Activated CD8-positive, alpha-beta T cell treated with anti-CD3 and anti-CD28 coated beads for 36 hours (primary cell): ENCODE measurements at regions not wholly inside any gene's neighbourhood (a gene's known extent, or its start where the extent isn't known, plus 50 kb on each side); places are given as distances from the start of the nearest gene placed in this dataset.
"Not testable (repeated sequence)": the region's sequence is repeated elsewhere in the genome, so short reads cannot be mapped to it uniquely, and the experiment has no call there.

ENCODE experiments used
- ATAC-seq: fragments of 200-7000 bp; cut with Tn5 transposase; one replicate; pipeline ENCODE4 v1.10.0; 2021; ENCODE audit warnings: mild to moderate bottlenecking, moderate library complexity
- CTCF ChIA-PET: fragments of 350-600 bp; sonication (Branson Sonifier 250); formaldehyde crosslinking; loops from one replicate; lab custom pipeline; 2021; ENCODE audit warnings: antibody characterized with exemption; lab: Charles Lee
- POLR2A ChIA-PET: fragments of 350-600 bp; sonication (Branson Sonifier 250); formaldehyde crosslinking; loops from one replicate; lab custom pipeline; 2021; ENCODE audit warnings: antibody characterized with exemption; lab: Charles Lee
- DNase-seq: peaks from one replicate; pipeline ENCODE4 v3.0.0-alpha.2; 2020
- H3K27ac Mint-ChIP-seq: one replicate; pipeline ENCODE4 v1.8.0; 2021; ENCODE audit warnings: mild to moderate bottlenecking, mixed read lengths
- H3K27me3 Mint-ChIP-seq: one replicate; pipeline ENCODE4 v1.8.0; 2021; ENCODE audit warnings: mixed read lengths
- H3K36me3 Mint-ChIP-seq: one replicate; pipeline ENCODE4 v1.8.0; 2021; ENCODE audit warnings: low read depth, mixed read lengths
- H3K4me1 Mint-ChIP-seq: one replicate; pipeline ENCODE4 v1.8.0; 2021; ENCODE audit warnings: low read depth, mixed read lengths
- H3K4me3 Mint-ChIP-seq: one replicate; pipeline ENCODE4 v1.8.0; 2021; ENCODE audit warnings: mild to moderate bottlenecking, moderate library complexity, mixed read lengths
- H3K9me3 Mint-ChIP-seq: one replicate; pipeline ENCODE4 v1.8.0; 2021; ENCODE audit warnings: mixed read lengths
- intact Hi-C: fragments of 100-400 bp; cut with micrococcal nuclease; formaldehyde crosslinking; loops from one replicate; pipeline ENCODE4 v1.10.0; 2022
- TF ChIP-seq, protein P1 (sequence below): fragments of 200-600 bp; IDR thresholded peaks from one replicate; pipeline ENCODE4 v1.8.0; 2022; ENCODE audit warnings: antibody characterized with exemption, mild to moderate bottlenecking

DNA sequence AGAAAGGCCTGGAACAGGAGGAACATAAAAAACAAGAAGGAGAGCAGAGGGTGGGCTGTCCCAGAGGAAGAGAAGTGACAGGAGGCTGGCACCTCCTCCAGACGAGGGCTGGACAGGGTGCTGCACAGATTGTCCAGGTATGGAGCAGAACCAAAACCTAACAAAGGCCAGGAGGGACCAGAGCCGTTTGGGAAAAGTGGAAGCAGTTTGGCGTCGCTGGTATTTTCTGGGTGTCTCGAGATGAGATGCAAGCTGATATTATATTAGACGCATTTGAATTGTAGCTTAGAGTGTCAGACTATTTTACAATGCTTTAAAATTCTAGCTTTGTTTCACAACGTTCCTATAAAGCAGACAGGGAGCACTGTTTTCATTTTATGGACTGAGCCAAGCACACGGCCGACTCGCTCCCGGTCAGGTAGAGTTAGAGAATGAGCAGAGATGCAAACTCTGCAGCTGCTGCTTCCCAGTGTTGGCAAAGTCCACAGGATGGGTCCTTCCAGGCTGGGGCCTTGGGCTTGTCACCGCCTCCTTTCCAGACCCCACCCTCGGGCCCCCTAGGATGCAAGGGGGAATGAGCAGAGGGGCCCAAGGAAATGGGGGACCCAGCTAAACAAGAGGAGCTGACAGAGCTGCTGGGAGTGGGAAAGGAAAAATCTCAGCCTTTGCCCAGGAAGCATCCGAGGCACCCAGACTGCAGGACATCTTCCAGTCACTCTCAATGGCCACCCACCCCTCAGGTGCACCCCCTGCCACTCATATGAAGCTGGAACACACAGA, 60.8 kb upstream of the TMPRSS2 start:
- peaks cover 12% of the 10 kb centered on the region for H3K27me3 Mint-ChIP-seq
- no peak overlapping the region for H3K27ac Mint-ChIP-seq
- TF ChIP-seq, protein P1, sequence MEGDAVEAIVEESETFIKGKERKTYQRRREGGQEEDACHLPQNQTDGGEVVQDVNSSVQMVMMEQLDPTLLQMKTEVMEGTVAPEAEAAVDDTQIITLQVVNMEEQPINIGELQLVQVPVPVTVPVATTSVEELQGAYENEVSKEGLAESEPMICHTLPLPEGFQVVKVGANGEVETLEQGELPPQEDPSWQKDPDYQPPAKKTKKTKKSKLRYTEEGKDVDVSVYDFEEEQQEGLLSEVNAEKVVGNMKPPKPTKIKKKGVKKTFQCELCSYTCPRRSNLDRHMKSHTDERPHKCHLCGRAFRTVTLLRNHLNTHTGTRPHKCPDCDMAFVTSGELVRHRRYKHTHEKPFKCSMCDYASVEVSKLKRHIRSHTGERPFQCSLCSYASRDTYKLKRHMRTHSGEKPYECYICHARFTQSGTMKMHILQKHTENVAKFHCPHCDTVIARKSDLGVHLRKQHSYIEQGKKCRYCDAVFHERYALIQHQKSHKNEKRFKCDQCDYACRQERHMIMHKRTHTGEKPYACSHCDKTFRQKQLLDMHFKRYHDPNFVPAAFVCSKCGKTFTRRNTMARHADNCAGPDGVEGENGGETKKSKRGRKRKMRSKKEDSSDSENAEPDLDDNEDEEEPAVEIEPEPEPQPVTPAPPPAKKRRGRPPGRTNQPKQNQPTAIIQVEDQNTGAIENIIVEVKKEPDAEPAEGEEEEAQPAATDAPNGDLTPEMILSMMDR: no peak
- peaks cover 6% of the 10 kb centered on the region for H3K4me1 Mint-ChIP-seq
- ChIA-PET CTCF (no interaction called here), POLR2A (no interaction called here)
- no peak overlapping the region for H3K4me3 Mint-ChIP-seq
- intact Hi-C loops: no loop called here
- no peak for ATAC-seq
- H3K9me3 Mint-ChIP-seq: peaks cover 12% of the 10 kb centered on the region
- H3K36me3 Mint-ChIP-seq: no peaks in the 10 kb centered on the region
- DNase-seq: no peak

DNA sequence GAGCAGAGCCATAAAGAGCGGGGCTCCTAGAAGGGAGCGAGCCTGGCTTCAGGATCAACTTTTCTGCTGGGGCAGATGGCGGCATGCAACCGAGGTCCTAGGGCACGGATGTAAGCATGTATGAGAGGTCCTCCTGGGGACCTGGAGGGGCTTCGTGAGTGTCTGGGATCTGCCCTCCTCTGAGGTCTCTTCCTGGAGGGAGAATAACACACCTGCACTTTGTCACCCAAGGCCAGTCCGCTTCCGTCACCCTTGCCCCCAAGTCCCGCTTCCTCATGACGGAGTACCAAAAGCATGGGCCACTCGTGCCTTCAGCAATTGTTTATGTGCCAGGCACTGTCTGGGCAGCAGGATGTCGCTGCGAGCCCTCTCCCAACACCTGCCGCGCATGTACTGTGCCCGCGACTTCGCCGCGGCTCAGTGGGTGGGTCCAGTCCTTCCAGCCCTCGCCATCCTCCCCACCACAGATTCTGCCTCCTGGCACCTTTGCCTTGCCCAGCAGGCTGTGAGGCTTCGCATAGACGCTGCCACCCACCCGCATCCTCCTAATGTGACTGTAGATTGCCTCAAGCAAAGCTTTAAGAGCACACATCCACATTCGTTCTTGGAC, 60.0 kb upstream of the TMPRSS2 start:
- ATAC-seq (no peak), DNase-seq (no peak)
- Mint-ChIP-seq H3K27me3 (peaks cover 13% of the 10 kb centered on the region), H3K36me3 (no peaks in the 10 kb centered on the region), H3K4me3 (no peak overlapping the region), H3K4me1 (peaks cover 6% of the 10 kb centered on the region), H3K9me3 (peaks cover 12% of the 10 kb centered on the region), H3K27ac (no peak overlapping the region)
- intact Hi-C loops: no loop called here
- TF ChIP-seq, protein P1: no peak
- ChIA-PET POLR2A (no interaction called here), CTCF (no interaction called here)

DNA sequence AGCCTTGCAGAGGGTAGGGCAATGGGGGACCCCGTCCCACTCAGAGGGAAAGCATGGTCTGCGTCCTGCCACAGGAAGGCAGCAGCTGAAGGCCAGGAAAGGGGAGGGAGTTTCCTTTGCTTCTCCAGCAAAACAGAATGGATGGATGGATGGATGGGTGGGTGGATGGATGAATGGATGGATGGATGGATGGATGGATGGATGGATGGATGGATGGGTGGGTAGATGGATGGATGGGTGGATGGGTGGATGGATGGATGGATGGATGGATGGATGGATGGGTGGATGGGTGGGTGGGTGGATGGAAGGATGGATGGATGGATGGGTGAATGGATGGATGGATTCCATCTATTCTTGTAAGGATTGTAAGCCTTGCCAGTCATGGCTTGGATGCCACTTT, 59.3 kb upstream of the TMPRSS2 start:
- DNase-seq, H3K4me1 Mint-ChIP-seq, CTCF ChIA-PET, ATAC-seq, H3K4me3 Mint-ChIP-seq, intact Hi-C loops, POLR2A ChIA-PET, H3K27ac Mint-ChIP-seq, H3K36me3 Mint-ChIP-seq: not testable (repeated sequence)
- H3K9me3 Mint-ChIP-seq: peaks cover 12% of the 10 kb centered on the region
- H3K27me3 Mint-ChIP-seq: peaks cover 13% of the 10 kb centered on the region

DNA sequence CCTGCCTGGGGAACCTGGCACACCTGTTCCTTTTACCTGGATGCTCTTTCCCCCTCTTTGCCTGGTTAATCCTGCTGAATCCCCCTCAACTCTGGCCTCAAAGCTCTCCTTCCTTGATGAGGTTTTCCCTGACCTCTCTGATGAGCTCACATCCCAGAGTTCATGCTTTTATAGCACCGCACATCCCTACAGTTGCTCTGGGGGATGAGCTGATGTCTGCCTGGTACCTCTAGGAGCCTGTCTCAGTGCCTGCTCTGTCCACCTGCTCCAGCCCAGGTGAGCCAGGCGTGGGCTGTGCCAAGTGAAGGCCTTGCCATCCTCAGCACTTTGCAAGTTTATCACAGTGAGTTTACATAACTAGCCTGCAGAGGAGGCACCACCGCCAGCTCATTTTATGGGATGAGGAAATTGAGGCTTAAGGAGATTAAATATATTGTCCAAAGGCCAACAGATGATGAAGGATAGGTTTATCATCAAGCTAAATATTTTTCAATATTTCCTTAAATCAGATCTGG, 58.6 kb upstream of the TMPRSS2 start:
- TF ChIP-seq, protein P1: no peak
- no peak for DNase-seq
- ChIA-PET POLR2A (no interaction called here), CTCF (no interaction called here)
- H3K4me1 Mint-ChIP-seq: peaks cover 6% of the 10 kb centered on the region
- H3K27me3 Mint-ChIP-seq: peaks cover 15% of the 10 kb centered on the region
- H3K4me3 Mint-ChIP-seq: no peak overlapping the region
- intact Hi-C loops: no loop called here
- ATAC-seq: no peak
- H3K27ac Mint-ChIP-seq: no peak overlapping the region
- H3K9me3 Mint-ChIP-seq: peaks cover 7% of the 10 kb centered on the region
- H3K36me3 Mint-ChIP-seq: no peaks in the 10 kb centered on the region

DNA sequence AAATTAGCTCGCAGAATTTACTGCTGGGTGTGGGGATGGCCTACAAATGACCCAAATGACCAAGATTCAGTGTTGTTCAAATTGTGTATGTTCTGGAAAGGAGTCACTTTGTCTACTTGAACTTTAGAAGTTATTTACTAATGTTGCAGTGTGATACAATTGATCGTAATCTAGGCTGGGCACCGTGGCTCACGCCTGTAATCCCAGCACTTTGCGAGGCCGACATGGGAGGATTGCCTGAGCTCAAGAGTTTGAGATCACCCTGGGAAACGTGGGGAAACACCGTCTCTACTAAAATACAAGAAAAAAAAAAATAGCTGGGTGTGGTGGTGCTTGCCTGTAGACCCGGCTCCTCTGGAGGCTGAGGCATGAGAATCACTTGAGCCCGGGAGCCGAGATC, 57.6 kb upstream of the TMPRSS2 start:
- ChIA-PET POLR2A (no interaction called here), CTCF (no interaction called here)
- Mint-ChIP-seq H3K4me3 (no peak overlapping the region), H3K27me3 (peaks cover 18% of the 10 kb centered on the region), H3K9me3 (no peaks in the 10 kb centered on the region), H3K36me3 (no peaks in the 10 kb centered on the region), H3K4me1 (peaks cover 6% of the 10 kb centered on the region), H3K27ac (no peak overlapping the region)
- TF ChIP-seq, protein P1: no peak
- intact Hi-C loops: no loop called here
- no peak for ATAC-seq
- no peak for DNase-seq
